ENCODE measurements at regions not wholly inside any gene's neighbourhood (a gene's known extent, or its start where the extent isn't known, plus 50 kb on each side); places are given as distances from the start of the nearest gene placed in this dataset.
A peak's percentile ranks its signal among the peaks of the same experiment; 100 is the strongest.

DNA sequence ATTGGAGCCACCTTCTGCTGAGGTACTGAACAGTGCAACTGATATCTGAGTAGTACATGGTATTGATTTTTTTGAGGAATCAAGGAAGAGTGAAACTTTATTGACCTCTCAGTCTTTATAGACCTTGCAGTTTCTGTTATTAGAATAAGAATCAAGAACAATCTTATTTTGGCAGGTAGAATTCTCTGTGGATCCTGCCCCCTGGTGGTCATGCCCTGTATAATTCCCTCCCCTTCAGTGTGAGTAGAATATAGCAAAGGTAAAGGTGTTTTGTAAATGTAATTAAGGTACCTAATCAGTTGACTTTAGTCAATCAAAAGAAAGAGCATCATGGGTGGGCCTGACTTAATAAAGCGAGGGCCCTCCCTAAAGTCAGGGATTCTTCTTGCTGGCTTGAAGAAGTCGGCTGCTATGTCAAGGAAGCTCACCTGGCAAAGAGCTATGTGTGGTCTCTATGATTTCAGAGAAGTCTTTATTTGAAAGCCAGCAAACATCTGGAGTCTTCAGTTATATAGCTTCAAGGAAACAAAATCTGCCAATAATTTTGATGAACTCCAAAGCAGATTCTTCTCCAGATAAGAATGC, 142.8 kb downstream of the LSM5 start:
- TF ChIP-seq, protein P1, sequence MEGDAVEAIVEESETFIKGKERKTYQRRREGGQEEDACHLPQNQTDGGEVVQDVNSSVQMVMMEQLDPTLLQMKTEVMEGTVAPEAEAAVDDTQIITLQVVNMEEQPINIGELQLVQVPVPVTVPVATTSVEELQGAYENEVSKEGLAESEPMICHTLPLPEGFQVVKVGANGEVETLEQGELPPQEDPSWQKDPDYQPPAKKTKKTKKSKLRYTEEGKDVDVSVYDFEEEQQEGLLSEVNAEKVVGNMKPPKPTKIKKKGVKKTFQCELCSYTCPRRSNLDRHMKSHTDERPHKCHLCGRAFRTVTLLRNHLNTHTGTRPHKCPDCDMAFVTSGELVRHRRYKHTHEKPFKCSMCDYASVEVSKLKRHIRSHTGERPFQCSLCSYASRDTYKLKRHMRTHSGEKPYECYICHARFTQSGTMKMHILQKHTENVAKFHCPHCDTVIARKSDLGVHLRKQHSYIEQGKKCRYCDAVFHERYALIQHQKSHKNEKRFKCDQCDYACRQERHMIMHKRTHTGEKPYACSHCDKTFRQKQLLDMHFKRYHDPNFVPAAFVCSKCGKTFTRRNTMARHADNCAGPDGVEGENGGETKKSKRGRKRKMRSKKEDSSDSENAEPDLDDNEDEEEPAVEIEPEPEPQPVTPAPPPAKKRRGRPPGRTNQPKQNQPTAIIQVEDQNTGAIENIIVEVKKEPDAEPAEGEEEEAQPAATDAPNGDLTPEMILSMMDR (IDR thresholded peaks at IDR 0.05), result peak; percentile 23 to 54 (median 36)
- no peak for TF ChIP-seq POLR2A (IDR thresholded peaks at IDR 0.05)

All from uterus (tissue), 2 donors.